COLO668 (cell line): ENCODE measurements at regions not wholly inside any gene's neighbourhood (a gene's known extent, or its start where the extent isn't known, plus 50 kb on each side); places are given as distances from the start of the nearest gene placed in this dataset.

Experiments
- DNase-seq: peaks from one replicate; lab custom pipeline; 2025; ENCODE audit not compliant: unreplicated experiment; lab: John Stamatoyannopoulos, UW

- DNase-seq: no peak
Measured at GRCh38 chr6:8526624-8527023, 91.3 kb upstream of the SLC35B3 start.

- no peak for DNase-seq
Measured at GRCh38 chr6:8525370-8525769, 90.0 kb upstream of the SLC35B3 start.

- peak; percentile 19 for DNase-seq
Measured at GRCh38 chr6:8513174-8513573, 77.8 kb upstream of the SLC35B3 start.

GRCh38 chr6:8507286-8507685 lies 71.9 kb upstream of the SLC35B3 start:
- no peak for DNase-seq

GRCh38 chr6:8506126-8506525 lies 70.8 kb upstream of the SLC35B3 start:
- DNase-seq: no peak

GRCh38 chr6:8499540-8499939 lies 64.2 kb upstream of the SLC35B3 start:
- DNase-seq: no peak

GRCh38 chr6:8494730-8495129 lies 59.4 kb upstream of the SLC35B3 start:
- DNase-seq: no peak

GRCh38 chr6:8492536-8493133 lies 57.3 kb upstream of the SLC35B3 start:
- DNase-seq: no peak
